Gastrocnemius medialis (tissue), 4 donors: ENCODE measurements at regions not wholly inside any gene's neighbourhood (a gene's known extent, or its start where the extent isn't known, plus 50 kb on each side); places are given as distances from the start of the nearest gene placed in this dataset.
"Not testable (repeated sequence)": the region's sequence is repeated elsewhere in the genome, so short reads cannot be mapped to it uniquely, and the experiment has no call there.

Source experiments
- ATAC-seq, 2 donors: fragments of 150-250 bp; one replicate each; pipeline ENCODE4 v1.9.1; 2016
- DNase-seq, 2 donors: peaks; one replicate each; pipeline ENCODE4 v3.0.0-alpha.2; 2019
- H3K27ac ChIP-seq, 4 donors: fragments of 200-600 bp; sonication (generic); 1 replicate in 1 of 4; 2 replicates in 3 of 4; pipeline ENCODE4 v1.5.1; 2016 to 2018; ENCODE audit warnings: mild to moderate bottlenecking in 2 of 4, moderate library complexity in 1 of 4
- H3K27me3 ChIP-seq, 3 donors: fragments of 200-600 bp; sonication (generic) in 2 of 3; 1 replicate in 1 of 3; 2 replicates in 2 of 3; pipeline versions ENCODE4 v1.5.1 to v1.6.0; 2016 to 2019; ENCODE audit warnings: mild to moderate bottlenecking in 1 of 3, moderate library complexity in 1 of 3
- H3K36me3 ChIP-seq, 2 donors: fragments of 200-600 bp; sonication (generic) in 1 of 2; one replicate each; pipeline ENCODE4 v1.5.1; 2017 to 2018
- H3K4me1 ChIP-seq, 2 donors: fragments of 200-600 bp; sonication (generic) in 1 of 2; one replicate each; pipeline ENCODE4 v1.5.1; 2016 to 2017; ENCODE audit warnings: mild to moderate bottlenecking in 2 of 2
- H3K4me3 ChIP-seq, 4 donors: fragments of 200-600 bp; sonication (generic) in 3 of 4; 1 replicate in 1 of 4; 2 replicates in 3 of 4; pipeline ENCODE4 v1.5.1; 2016 to 2019; ENCODE audit warnings: mild to moderate bottlenecking in 2 of 4
- H3K9me3 ChIP-seq, 3 donors: fragments of 200-600 bp; sonication (generic) in 2 of 3; 1 replicate in 1 of 3; 2 replicates in 2 of 3; pipeline ENCODE4 v1.5.1; 2016 to 2019
- POLR2A ChIP-seq, 2 donors: fragments of 450-650 bp; IDR thresholded peaks; one replicate each; pipeline ENCODE4 v1.6.1; 2017; ENCODE audit warnings: antibody characterized with exemption in 2 of 2, mild to moderate bottlenecking in 2 of 2, moderate library complexity in 2 of 2
- in situ Hi-C, 4 donors: fragments of 200-750 bp; cut with MboI; loops; one replicate each; pipeline versions ENCODE4 v1.15.0 to v1.8.0; 2017; ENCODE audit warnings: low sequenced_read_pairs in 4 of 4
- intact Hi-C: fragments of 100-400 bp; cut with DNase I; formaldehyde crosslinking; loops from one replicate; pipeline ENCODE4 v1.15.1; 2023; ENCODE audit warnings: low total_unique reads
- TF ChIP-seq, protein P1 (sequence below), 5 experiments: fragments of 450-650 bp in 3 of 5; fragments of 200-600 bp in 2 of 5; sonication (generic) in 2 of 5; IDR thresholded peaks in 4 of 5; conservative IDR thresholded peaks in 1 of 5; 1 replicate in 4 of 5; 2 replicates in 1 of 5; pipeline ENCODE4 v1.5.1; 2016 to 2019; ENCODE audit warnings: antibody characterized with exemption in 5 of 5, mild to moderate bottlenecking in 3 of 5, moderate library complexity in 3 of 5

DNA sequence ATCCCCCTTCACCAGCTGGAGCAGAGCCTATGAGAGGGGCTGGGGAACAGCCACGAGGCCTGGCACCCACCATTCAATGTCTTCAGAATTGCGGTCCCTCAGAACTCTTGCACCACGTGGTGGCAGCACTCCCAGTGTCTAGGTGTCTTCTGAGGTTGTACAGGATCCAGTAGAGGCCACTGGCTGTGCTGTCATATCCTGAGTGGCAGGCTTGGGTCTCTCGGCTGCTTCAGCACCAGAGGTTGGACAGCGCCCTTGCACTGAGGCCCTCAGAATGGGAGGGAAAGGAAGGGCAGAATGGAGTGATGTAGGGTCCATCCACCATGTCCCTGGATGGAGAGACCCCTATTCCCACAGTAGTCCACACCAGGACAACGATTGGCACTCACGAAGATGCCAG lies 112.0 kb upstream of the TEKT4 start:
- Histone ChIP-seq H3K4me3 (no peak overlapping the region), H3K27ac (no peak overlapping the region), H3K4me1 (no peaks in the 10 kb centered on the region), H3K9me3 (no peaks in the 10 kb centered on the region), H3K36me3 (no peaks in the 10 kb centered on the region), H3K27me3 (no peaks in the 10 kb centered on the region)
- TF ChIP-seq POLR2A (IDR thresholded peaks at IDR 0.05), result no peak
- TF ChIP-seq, protein P1, sequence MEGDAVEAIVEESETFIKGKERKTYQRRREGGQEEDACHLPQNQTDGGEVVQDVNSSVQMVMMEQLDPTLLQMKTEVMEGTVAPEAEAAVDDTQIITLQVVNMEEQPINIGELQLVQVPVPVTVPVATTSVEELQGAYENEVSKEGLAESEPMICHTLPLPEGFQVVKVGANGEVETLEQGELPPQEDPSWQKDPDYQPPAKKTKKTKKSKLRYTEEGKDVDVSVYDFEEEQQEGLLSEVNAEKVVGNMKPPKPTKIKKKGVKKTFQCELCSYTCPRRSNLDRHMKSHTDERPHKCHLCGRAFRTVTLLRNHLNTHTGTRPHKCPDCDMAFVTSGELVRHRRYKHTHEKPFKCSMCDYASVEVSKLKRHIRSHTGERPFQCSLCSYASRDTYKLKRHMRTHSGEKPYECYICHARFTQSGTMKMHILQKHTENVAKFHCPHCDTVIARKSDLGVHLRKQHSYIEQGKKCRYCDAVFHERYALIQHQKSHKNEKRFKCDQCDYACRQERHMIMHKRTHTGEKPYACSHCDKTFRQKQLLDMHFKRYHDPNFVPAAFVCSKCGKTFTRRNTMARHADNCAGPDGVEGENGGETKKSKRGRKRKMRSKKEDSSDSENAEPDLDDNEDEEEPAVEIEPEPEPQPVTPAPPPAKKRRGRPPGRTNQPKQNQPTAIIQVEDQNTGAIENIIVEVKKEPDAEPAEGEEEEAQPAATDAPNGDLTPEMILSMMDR (IDR thresholded peaks at IDR 0.05 in 4 of 5, conservative IDR thresholded peaks at IDR 0.05 in 1 of 5), result no peak
- no peak for ATAC-seq
- in situ Hi-C loops (no loop called here), intact Hi-C loops (no loop called here)
- no peak for DNase-seq

DNA sequence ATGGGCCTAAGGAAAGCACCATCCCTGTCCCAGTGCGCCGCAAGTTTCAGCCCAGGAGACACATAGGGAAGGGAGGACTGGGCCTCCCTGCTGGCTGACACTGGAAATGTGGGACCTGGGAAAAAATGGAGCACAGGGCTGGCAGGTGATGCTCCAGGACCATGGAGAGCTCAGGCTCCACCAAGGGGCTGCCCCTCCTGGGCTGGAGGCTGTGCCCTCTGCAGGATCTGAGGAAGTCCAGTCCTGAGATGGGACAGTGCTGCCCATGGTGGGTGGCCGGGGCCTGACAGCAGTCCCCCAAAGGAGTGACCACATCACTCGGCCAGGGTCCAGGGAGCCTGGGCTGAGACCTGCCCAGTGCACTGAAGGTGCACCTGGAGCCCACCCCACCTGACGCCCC lies 108.6 kb upstream of the TEKT4 start:
- H3K27ac ChIP-seq, result no peak overlapping the region
- H3K4me3 ChIP-seq, result no peak overlapping the region
- no peak for DNase-seq
- no peaks in the 10 kb centered on the region for H3K36me3 ChIP-seq
- no peaks in the 10 kb centered on the region for H3K9me3 ChIP-seq
- TF ChIP-seq, protein P1 (IDR thresholded peaks at IDR 0.05 in 4 of 5, conservative IDR thresholded peaks at IDR 0.05 in 1 of 5), result no peak
- TF ChIP-seq POLR2A (IDR thresholded peaks at IDR 0.05), result no peak
- H3K4me1 ChIP-seq, result no peaks in the 10 kb centered on the region
- no peaks in the 10 kb centered on the region for H3K27me3 ChIP-seq
- in situ Hi-C loops, result no loop called here
- no peak for ATAC-seq
- intact Hi-C loops, result no loop called here

GRCh38 chr2:94763318-94763717 lies 107.9 kb upstream of the TEKT4 start:
- no peak overlapping the region for H3K27ac ChIP-seq
- H3K27me3 ChIP-seq, result no peaks in the 10 kb centered on the region
- no peak for TF ChIP-seq POLR2A (IDR thresholded peaks at IDR 0.05)
- in situ Hi-C loops (no loop called here), intact Hi-C loops (no loop called here)
- DNase-seq (no peak), ATAC-seq (no peak)
- no peaks in the 10 kb centered on the region for H3K4me1 ChIP-seq
- no peaks in the 10 kb centered on the region for H3K9me3 ChIP-seq
- no peaks in the 10 kb centered on the region for H3K36me3 ChIP-seq
- H3K4me3 ChIP-seq, result no peak overlapping the region

DNA sequence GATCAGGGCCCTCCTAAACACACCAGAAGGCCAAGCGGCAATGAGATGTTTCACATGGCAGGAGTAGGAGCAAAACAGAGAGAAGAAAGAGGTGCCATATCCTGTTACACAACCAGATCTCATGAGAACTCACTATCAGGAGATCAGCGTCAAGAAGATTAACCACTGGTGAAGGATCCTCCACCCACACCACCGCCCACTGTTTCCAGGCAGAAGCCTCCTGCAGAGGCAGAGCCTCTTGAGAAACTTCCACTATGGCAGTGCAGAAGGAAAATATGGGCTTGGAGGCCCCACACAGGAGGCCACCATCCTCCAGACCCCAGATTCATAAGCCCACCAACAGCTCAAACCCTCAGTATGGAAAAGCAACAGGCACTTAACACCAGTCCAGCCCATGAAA lies 106.9 kb upstream of the TEKT4 start:
- H3K36me3 ChIP-seq, DNase-seq, H3K27me3 ChIP-seq, H3K4me3 ChIP-seq, intact Hi-C loops, H3K4me1 ChIP-seq, H3K27ac ChIP-seq, in situ Hi-C loops, ATAC-seq, H3K9me3 ChIP-seq: not testable (repeated sequence)

- H3K27ac ChIP-seq, result no peak overlapping the region
- ATAC-seq, result no peak
- no peak overlapping the region for H3K4me3 ChIP-seq
- H3K9me3 ChIP-seq, result no peaks in the 10 kb centered on the region
- in situ Hi-C loops (no loop called here), intact Hi-C loops (no loop called here)
- TF ChIP-seq POLR2A (IDR thresholded peaks at IDR 0.05), result no peak
- TF ChIP-seq, protein P1 (IDR thresholded peaks at IDR 0.05 in 4 of 5, conservative IDR thresholded peaks at IDR 0.05 in 1 of 5), result no peak
- no peaks in the 10 kb centered on the region for H3K27me3 ChIP-seq
- H3K4me1 ChIP-seq, result no peaks in the 10 kb centered on the region
- H3K36me3 ChIP-seq, result no peaks in the 10 kb centered on the region
- no peak for DNase-seq
Measured at GRCh38 chr2:94767336-94767735, 103.9 kb upstream of the TEKT4 start.

GRCh38 chr2:94769733-94770132 lies 101.5 kb upstream of the TEKT4 start:
- no peak for ATAC-seq
- intact Hi-C loops, result no loop called here
- H3K4me1 ChIP-seq, result no peaks in the 10 kb centered on the region
- no peaks in the 10 kb centered on the region for H3K27me3 ChIP-seq
- TF ChIP-seq, protein P1 (IDR thresholded peaks at IDR 0.05 in 4 of 5, conservative IDR thresholded peaks at IDR 0.05 in 1 of 5), result no peak
- TF ChIP-seq POLR2A (IDR thresholded peaks at IDR 0.05), result no peak
- no peak for DNase-seq
- H3K36me3 ChIP-seq, result no peaks in the 10 kb centered on the region
- in situ Hi-C loops, result no loop called here
- H3K27ac ChIP-seq, result no peak overlapping the region
- H3K9me3 ChIP-seq, result no peaks in the 10 kb centered on the region
- no peak overlapping the region for H3K4me3 ChIP-seq
